Kidney (tissue), 13 donors: ENCODE measurements at regions not wholly inside any gene's neighbourhood (a gene's known extent, or its start where the extent isn't known, plus 50 kb on each side); places are given as distances from the start of the nearest gene placed in this dataset.
A peak's percentile ranks its signal among the peaks of the same experiment; 100 is the strongest.

Experiments
- DNase-seq, 5 donors: peaks; one replicate each; pipeline ENCODE4 v3.0.0-alpha.2; 2013 to 2020
- FAIRE-seq: peaks from 2 replicates; lab custom pipeline; 2012; peaks lifted over from hg19 to GRCh38; lab: Jason Lieb, UNC
- H3K27ac ChIP-seq, 2 donors: one replicate each; pipeline ENCODE4 v1.7.0; 2013; ENCODE audit warnings: low read depth in 2 of 2, low read length in 2 of 2, inconsistent platforms in 1 of 2
- H3K27me3 ChIP-seq: one replicate; pipeline ENCODE4 v1.7.1; 2013; ENCODE audit warnings: low read length, inconsistent platforms; ENCODE audit not compliant: control insufficient read depth, insufficient read depth
- H3K36me3 ChIP-seq, 3 donors: one replicate each; pipeline versions ENCODE4 v1.7.0 to v1.7.1; 2013; ENCODE audit warnings: low read length in 3 of 3, control low read depth in 1 of 3, inconsistent platforms in 1 of 3; ENCODE audit not compliant: insufficient read depth in 3 of 3, control insufficient read depth in 2 of 3
- H3K4me1 ChIP-seq, 3 donors: one replicate each; pipeline versions ENCODE4 v1.7.0 to v1.7.1; 2013; ENCODE audit warnings: low read length in 3 of 3, inconsistent platforms in 1 of 3, low read depth in 1 of 3; ENCODE audit not compliant: control insufficient read depth in 2 of 3, insufficient read depth in 2 of 3
- H3K4me3 ChIP-seq, 3 donors: one replicate each; pipeline versions ENCODE4 v1.7.0 to v1.8.1; 2013; ENCODE audit warnings: low read length in 3 of 3, control low read depth in 1 of 3, inconsistent platforms in 1 of 3
- H3K9ac ChIP-seq, 3 donors: one replicate each; pipeline versions ENCODE4 v1.7.0 to v1.7.1; 2013; ENCODE audit warnings: low read length in 3 of 3, control low read depth in 1 of 3, inconsistent platforms in 1 of 3
- H3K9me3 ChIP-seq, 3 donors: one replicate each; pipeline versions ENCODE4 v1.7.0 to v1.7.1; 2013; ENCODE audit warnings: low read length in 3 of 3, control low read depth in 1 of 3, inconsistent platforms in 1 of 3; ENCODE audit not compliant: control insufficient read depth in 2 of 3, insufficient read depth in 1 of 3
- CTCF ChIP-seq: IDR thresholded peaks from 3 replicates; pipeline ENCODE4 v1.5.1; 2012; ENCODE audit warnings: mild to moderate bottlenecking, moderate library complexity, borderline replicate concordance; ENCODE audit not compliant: insufficient read depth; ENCODE audit errors: extremely low read depth
- intact Hi-C: fragments of 100-400 bp; cut with DNase I; formaldehyde crosslinking; loops from one replicate; pipeline ENCODE4 v1.11.1; 2022
- donor health status: control.
- donor health status: control.
- donor health status: control.
- donor health status: control.
- donor health status: control.
- donor health status: DM: yes; HTN: yes; CAD: no.
- donor health status: Normal renal cell carcinoma (clear cell type).

- Histone ChIP-seq H3K4me3 (no peak overlapping the region), H3K4me1 (no peaks in the 10 kb centered on the region), H3K9ac (no peak overlapping the region), H3K27ac (no peak overlapping the region), H3K27me3 (no peaks in the 10 kb centered on the region), H3K9me3 (no peaks in the 10 kb centered on the region), H3K36me3 (no peaks in the 10 kb centered on the region)
- intact Hi-C loops = no loop called here
- DNase-seq (no peak), FAIRE-seq (no peak)
- TF ChIP-seq CTCF = no peak
Observed at GRCh38 chr3:109234300-109234699, 82.0 kb downstream of the DPPA2 start.

- no peak overlapping the region for H3K9ac ChIP-seq
- no peak for TF ChIP-seq CTCF
- FAIRE-seq (no peak), DNase-seq (peak in 3 of 5 donors; percentile 13 to 86 (median 43))
- no peaks in the 10 kb centered on the region for H3K4me1 ChIP-seq
- no peaks in the 10 kb centered on the region for H3K36me3 ChIP-seq
- H3K27me3 ChIP-seq = no peaks in the 10 kb centered on the region
- intact Hi-C loops = no loop called here
- no peak overlapping the region for H3K27ac ChIP-seq
- no peak overlapping the region for H3K4me3 ChIP-seq
- no peaks in the 10 kb centered on the region for H3K9me3 ChIP-seq
Observed at GRCh38 chr3:109241459-109242186, 74.7 kb downstream of the DPPA2 start.

- TF ChIP-seq CTCF = no peak
- Histone ChIP-seq H3K27ac (no peak overlapping the region), H3K27me3 (no peaks in the 10 kb centered on the region), H3K4me3 (no peak overlapping the region), H3K36me3 (no peaks in the 10 kb centered on the region), H3K9ac (no peak overlapping the region), H3K9me3 (no peaks in the 10 kb centered on the region), H3K4me1 (no peaks in the 10 kb centered on the region)
- FAIRE-seq = no peak
- intact Hi-C loops = no loop called here
- DNase-seq = peak in 2 of 5 donors; percentile 63 to 81
Observed at GRCh38 chr3:109242187-109242523, 74.2 kb downstream of the DPPA2 start.
